Uterus (tissue), 2 donors: ENCODE measurements at regions not wholly inside any gene's neighbourhood (a gene's known extent, or its start where the extent isn't known, plus 50 kb on each side); places are given as distances from the start of the nearest gene placed in this dataset.

Experiments used
- CTCF ChIP-seq, 4 experiments: fragments of 200-600 bp in 2 of 4; fragments of 450-650 bp in 2 of 4; sonication (generic) in 2 of 4; IDR thresholded peaks; one replicate each; pipeline ENCODE4 v1.5.1; 2016 to 2019; ENCODE audit warnings: antibody characterized with exemption in 4 of 4, mild to moderate bottlenecking in 2 of 4, moderate library complexity in 1 of 4
- POLR2A ChIP-seq, 2 donors: fragments of 450-650 bp; IDR thresholded peaks; one replicate each; pipeline ENCODE4 v1.6.1; 2016; ENCODE audit warnings: antibody characterized with exemption in 2 of 2, mild to moderate bottlenecking in 1 of 2, moderate library complexity in 1 of 2

- TF ChIP-seq CTCF (IDR thresholded peaks at IDR 0.05) (no peak), POLR2A (IDR thresholded peaks at IDR 0.05) (no peak)
Measured at GRCh38 chr2:116680256-116680936, 1134.1 kb upstream of the DDX18 start.
